Peyer's patch (tissue), 4 donors: ENCODE measurements at regions not wholly inside any gene's neighbourhood (a gene's known extent, or its start where the extent isn't known, plus 50 kb on each side); places are given as distances from the start of the nearest gene placed in this dataset.
"Not testable (repeated sequence)": the region's sequence is repeated elsewhere in the genome, so short reads cannot be mapped to it uniquely, and the experiment has no call there.

Source experiments
- CTCF ChIP-seq, 6 experiments: fragments of 450-650 bp in 4 of 6; fragments of 200-600 bp in 2 of 6; sonication (generic) in 1 of 6; IDR thresholded peaks; one replicate each; pipeline ENCODE4 v1.5.1; 2017 to 2019; ENCODE audit warnings: antibody characterized with exemption in 6 of 6, mild to moderate bottlenecking in 3 of 6, moderate library complexity in 1 of 6
- POLR2A ChIP-seq, 2 donors: fragments of 450-650 bp; IDR thresholded peaks; one replicate each; pipeline ENCODE4 v1.5.1; 2017; ENCODE audit warnings: antibody characterized with exemption in 2 of 2, mild to moderate bottlenecking in 2 of 2, moderate library complexity in 2 of 2

GRCh38 chr16:33711616-33712015 lies 252.2 kb downstream of the TP53TG3F start:
- TF ChIP-seq POLR2A, CTCF (IDR thresholded peaks at IDR 0.05): not testable (repeated sequence)
